B cell (primary cell): ENCODE measurements at regions not wholly inside any gene's neighbourhood (a gene's known extent, or its start where the extent isn't known, plus 50 kb on each side); places are given as distances from the start of the nearest gene placed in this dataset.

ENCODE experiments used
- EZH2 ChIP-seq: IDR thresholded peaks from 2 replicates; pipeline ENCODE4 v1.6.1; 2012; ENCODE audit warnings: borderline replicate concordance, low read depth, mild to moderate bottlenecking, moderate library complexity, low read length; ENCODE audit not compliant: insufficient read depth, poor library complexity, severe bottlenecking
- TF ChIP-seq, protein P1 (sequence below): fragments of 200-600 bp; IDR thresholded peaks from one replicate; pipeline ENCODE4 v1.8.0; 2022; ENCODE audit warnings: antibody characterized with exemption, mild to moderate bottlenecking

- TF ChIP-seq, protein P1, sequence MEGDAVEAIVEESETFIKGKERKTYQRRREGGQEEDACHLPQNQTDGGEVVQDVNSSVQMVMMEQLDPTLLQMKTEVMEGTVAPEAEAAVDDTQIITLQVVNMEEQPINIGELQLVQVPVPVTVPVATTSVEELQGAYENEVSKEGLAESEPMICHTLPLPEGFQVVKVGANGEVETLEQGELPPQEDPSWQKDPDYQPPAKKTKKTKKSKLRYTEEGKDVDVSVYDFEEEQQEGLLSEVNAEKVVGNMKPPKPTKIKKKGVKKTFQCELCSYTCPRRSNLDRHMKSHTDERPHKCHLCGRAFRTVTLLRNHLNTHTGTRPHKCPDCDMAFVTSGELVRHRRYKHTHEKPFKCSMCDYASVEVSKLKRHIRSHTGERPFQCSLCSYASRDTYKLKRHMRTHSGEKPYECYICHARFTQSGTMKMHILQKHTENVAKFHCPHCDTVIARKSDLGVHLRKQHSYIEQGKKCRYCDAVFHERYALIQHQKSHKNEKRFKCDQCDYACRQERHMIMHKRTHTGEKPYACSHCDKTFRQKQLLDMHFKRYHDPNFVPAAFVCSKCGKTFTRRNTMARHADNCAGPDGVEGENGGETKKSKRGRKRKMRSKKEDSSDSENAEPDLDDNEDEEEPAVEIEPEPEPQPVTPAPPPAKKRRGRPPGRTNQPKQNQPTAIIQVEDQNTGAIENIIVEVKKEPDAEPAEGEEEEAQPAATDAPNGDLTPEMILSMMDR, result no peak
- no peak for TF ChIP-seq EZH2
These were observed 261.2 kb downstream of the CBLL2 start for GRCh38 chrX:22533898-22534297.
